ENCODE measurements at regions not wholly inside any gene's neighbourhood (a gene's known extent, or its start where the extent isn't known, plus 50 kb on each side); places are given as distances from the start of the nearest gene placed in this dataset.

GRCh38 chr11:29095821-29096220 is 921.0 kb downstream of the KCNA4 start:
- H3K4me2 ChIP-seq (ENCODE audit: insufficient read depth, low read length): no peak overlapping the region
- no peak overlapping the region for H3K9ac ChIP-seq (ENCODE audit: low read depth, low read length)
- H3K9me3 ChIP-seq (ENCODE audit: insufficient read depth, low read length, severe bottlenecking): no peaks in the 10 kb centered on the region
- DNase-seq: no peak
- H2AFZ ChIP-seq (ENCODE audit: low read depth, low read length): no peak overlapping the region
- TF ChIP-seq EZH2 (IDR thresholded peaks at IDR 0.05; ENCODE audit: borderline replicate concordance, low read depth, low read length, severe bottlenecking) (no peak), CTCF (IDR thresholded peaks at IDR 0.05; ENCODE audit: borderline replicate concordance, extremely low read depth, low read length, poor library complexity, severe bottlenecking) (no peak)
- H3K27ac ChIP-seq (ENCODE audit: low read length): no peak overlapping the region
- H4K20me1 ChIP-seq (ENCODE audit: insufficient read depth, low read length): no peaks in the 10 kb centered on the region
- H3K4me3 ChIP-seq (ENCODE audit: low read depth in 1 of 2, low read length in 2 of 2): no peak overlapping the region
- H3K27me3 ChIP-seq (ENCODE audit: insufficient read depth, low read length, poor library complexity): no peaks in the 10 kb centered on the region
- H3K36me3 ChIP-seq (ENCODE audit: insufficient read depth, low read length): no peaks in the 10 kb centered on the region
- H3K79me2 ChIP-seq (ENCODE audit: insufficient read depth, low read length): no peaks in the 10 kb centered on the region
- no peaks in the 10 kb centered on the region for H3K4me1 ChIP-seq (ENCODE audit: insufficient read depth, low read length)
- no peak for ATAC-seq (ENCODE audit: insufficient read depth, low read depth)

- no peaks in the 10 kb centered on the region for H3K36me3 ChIP-seq (ENCODE audit: insufficient read depth, low read length)
- ATAC-seq (ENCODE audit: insufficient read depth, low read depth) (no peak), DNase-seq (no peak)
- H3K4me1 ChIP-seq (ENCODE audit: insufficient read depth, low read length): no peaks in the 10 kb centered on the region
- no peak overlapping the region for H3K27ac ChIP-seq (ENCODE audit: low read length)
- H3K9me3 ChIP-seq (ENCODE audit: insufficient read depth, low read length, severe bottlenecking): no peaks in the 10 kb centered on the region
- TF ChIP-seq CTCF (IDR thresholded peaks at IDR 0.05; ENCODE audit: borderline replicate concordance, extremely low read depth, low read length, poor library complexity, severe bottlenecking) (no peak), EZH2 (IDR thresholded peaks at IDR 0.05; ENCODE audit: borderline replicate concordance, low read depth, low read length, severe bottlenecking) (no peak)
- H3K79me2 ChIP-seq (ENCODE audit: insufficient read depth, low read length): no peaks in the 10 kb centered on the region
- H3K4me3 ChIP-seq (ENCODE audit: low read depth in 1 of 2, low read length in 2 of 2): no peak overlapping the region
- no peak overlapping the region for H3K9ac ChIP-seq (ENCODE audit: low read depth, low read length)
- H2AFZ ChIP-seq (ENCODE audit: low read depth, low read length): no peak overlapping the region
- H4K20me1 ChIP-seq (ENCODE audit: insufficient read depth, low read length): no peaks in the 10 kb centered on the region
- H3K4me2 ChIP-seq (ENCODE audit: insufficient read depth, low read length): no peak overlapping the region
- no peaks in the 10 kb centered on the region for H3K27me3 ChIP-seq (ENCODE audit: insufficient read depth, low read length, poor library complexity)
Observed at GRCh38 chr11:29093416-29094120, 923.3 kb downstream of the KCNA4 start.

- no peak for DNase-seq
- H3K36me3 ChIP-seq (ENCODE audit: insufficient read depth, low read length): no peaks in the 10 kb centered on the region
Observed at GRCh38 chr11:29087200-29087812, 929.5 kb downstream of the KCNA4 start.

More at GRCh38 chr11:29087200-29087812, 929.5 kb downstream of the KCNA4 start:
- no peak overlapping the region for H3K4me2 ChIP-seq (ENCODE audit: insufficient read depth, low read length)
- no peaks in the 10 kb centered on the region for H3K79me2 ChIP-seq (ENCODE audit: insufficient read depth, low read length)
- H3K9ac ChIP-seq (ENCODE audit: low read depth, low read length): no peak overlapping the region
- no peak overlapping the region for H2AFZ ChIP-seq (ENCODE audit: low read depth, low read length)
- no peak for ATAC-seq (ENCODE audit: insufficient read depth, low read depth)
- no peak overlapping the region for H3K27ac ChIP-seq (ENCODE audit: low read length)
- no peaks in the 10 kb centered on the region for H3K4me1 ChIP-seq (ENCODE audit: insufficient read depth, low read length)
- no peaks in the 10 kb centered on the region for H3K9me3 ChIP-seq (ENCODE audit: insufficient read depth, low read length, severe bottlenecking)
- no peaks in the 10 kb centered on the region for H4K20me1 ChIP-seq (ENCODE audit: insufficient read depth, low read length)
- H3K4me3 ChIP-seq (ENCODE audit: low read depth in 1 of 2, low read length in 2 of 2): no peak overlapping the region
- H3K27me3 ChIP-seq (ENCODE audit: insufficient read depth, low read length, poor library complexity): no peaks in the 10 kb centered on the region
- TF ChIP-seq CTCF (IDR thresholded peaks at IDR 0.05; ENCODE audit: borderline replicate concordance, extremely low read depth, low read length, poor library complexity, severe bottlenecking): no peak
- TF ChIP-seq EZH2 (IDR thresholded peaks at IDR 0.05; ENCODE audit: borderline replicate concordance, low read depth, low read length, severe bottlenecking): no peak

All from DND-41 (cell line).